DMS114 treated with DMSO at 0.1 percent for 48 hours (cell line): ENCODE measurements at regions not wholly inside any gene's neighbourhood (a gene's known extent, or its start where the extent isn't known, plus 50 kb on each side); places are given as distances from the start of the nearest gene placed in this dataset.
A peak's percentile ranks its signal among the peaks of the same experiment; 100 is the strongest.

ENCODE experiments used
- DNase-seq: peaks from one replicate; lab custom pipeline; 2025; ENCODE audit not compliant: unreplicated experiment; lab: John Stamatoyannopoulos, UW

- DNase-seq, result no peak
Measured at GRCh38 chr10:59595593-59595992, 114.1 kb downstream of the SLC16A9 start.

GRCh38 chr10:59593768-59594167, 115.9 kb downstream of the SLC16A9 start:
- no peak for DNase-seq

- DNase-seq, result no peak
Measured at GRCh38 chr10:59589796-59590195, 119.9 kb downstream of the SLC16A9 start.

- DNase-seq, result no peak
Measured at GRCh38 chr10:59588791-59589190, 120.9 kb downstream of the SLC16A9 start.

GRCh38 chr10:59587756-59588140, 121.9 kb downstream of the SLC16A9 start:
- no peak for DNase-seq

- no peak for DNase-seq
Measured at GRCh38 chr10:59587083-59587755, 122.4 kb downstream of the SLC16A9 start.

- DNase-seq, result no peak
Measured at GRCh38 chr10:59586407-59586891, 123.2 kb downstream of the SLC16A9 start.

- no peak for DNase-seq
Measured at GRCh38 chr10:59585046-59585700, 124.5 kb downstream of the SLC16A9 start.

GRCh38 chr10:59582780-59583179, 126.9 kb downstream of the SLC16A9 start:
- DNase-seq, result no peak

GRCh38 chr10:59582058-59582457, 127.6 kb downstream of the SLC16A9 start:
- no peak for DNase-seq

- peak; percentile 44 for DNase-seq
Measured at GRCh38 chr10:59580026-59580863, 129.4 kb downstream of the SLC16A9 start.

- DNase-seq, result no peak
Measured at GRCh38 chr10:59578741-59579140, 130.9 kb downstream of the SLC16A9 start.

- no peak for DNase-seq
Measured at GRCh38 chr10:59577984-59578383, 131.7 kb downstream of the SLC16A9 start.

- DNase-seq, result no peak
Measured at GRCh38 chr10:59575269-59575668, 134.4 kb downstream of the SLC16A9 start.

- DNase-seq, result no peak
Measured at GRCh38 chr10:59563531-59563930, 146.1 kb downstream of the SLC16A9 start.

GRCh38 chr10:59562126-59562525, 147.5 kb downstream of the SLC16A9 start:
- no peak for DNase-seq

GRCh38 chr10:59561477-59562121, 148.1 kb downstream of the SLC16A9 start:
- no peak for DNase-seq

GRCh38 chr10:59560990-59561389, 148.7 kb downstream of the SLC16A9 start:
- no peak for DNase-seq

- DNase-seq, result no peak
Measured at GRCh38 chr10:59560161-59560560, 149.5 kb downstream of the SLC16A9 start.

GRCh38 chr10:59558066-59558465, 151.6 kb downstream of the SLC16A9 start:
- DNase-seq, result no peak

- DNase-seq, result no peak
Measured at GRCh38 chr10:59557642-59558041, 152.0 kb downstream of the SLC16A9 start.
